PC-9 (cell line): ENCODE measurements at regions not wholly inside any gene's neighbourhood (a gene's known extent, or its start where the extent isn't known, plus 50 kb on each side); places are given as distances from the start of the nearest gene placed in this dataset.

ENCODE experiments used
- BruUV-seq: library from RNA; stranded (reverse); fragments of 400-500 nt; replicated peaks from 2 replicates; lab custom pipeline; 2021; lab: Mats Ljungman, UMichigan
- CTCF ChIA-PET: fragments of 300-600 bp; sonication (Branson Sonifier 250); formaldehyde crosslinking; loops from one replicate; lab custom pipeline; 2022; ENCODE audit warnings: antibody characterized with exemption; lab: Charles Lee
- POLR2A ChIA-PET: fragments of 300-600 bp; sonication (Branson Sonifier 250); formaldehyde crosslinking; loops from one replicate; lab custom pipeline; 2022; ENCODE audit warnings: antibody characterized with exemption; ENCODE audit not compliant: unreplicated experiment; lab: Charles Lee
- DNase-seq, 2 experiments: peaks; one replicate each; pipeline versions ENCODE4 v3.0.0 to v3.0.0-alpha.2; 2015 to 2022; ENCODE audit warnings: mixed read lengths in 1 of 2
- H2AFZ ChIP-seq: fragments of 200-600 bp; sonication (generic); 2 replicates; pipeline ENCODE4 v1.8.1; 2017; ENCODE audit warnings: antibody characterized with exemption
- H3F3A ChIP-seq: fragments of 200-600 bp; sonication (generic); 2 replicates; pipeline ENCODE4 v1.8.1; 2017; ENCODE audit warnings: antibody characterized with exemption, mild to moderate bottlenecking, low read depth; ENCODE audit not compliant: insufficient read depth
- H3K27ac ChIP-seq: fragments of 200-600 bp; sonication (generic); 2 replicates; pipeline ENCODE4 v1.6.1; 2016; ENCODE audit warnings: mixed run types
- H3K27me3 ChIP-seq: fragments of 200-600 bp; sonication (generic); 2 replicates; pipeline ENCODE4 v1.6.1; 2016; ENCODE audit warnings: low read depth, mixed run types; ENCODE audit not compliant: insufficient read depth
- H3K36me3 ChIP-seq: fragments of 200-600 bp; sonication (generic); 2 replicates; pipeline ENCODE4 v1.6.1; 2016; ENCODE audit warnings: low read depth, mixed run types
- H3K4me1 ChIP-seq: fragments of 200-600 bp; sonication (generic); replicated peaks from 2 replicates; pipeline ENCODE4 v1.6.1; 2016; ENCODE audit warnings: mixed run types; ENCODE audit not compliant: insufficient read depth
- H3K4me2 ChIP-seq: fragments of 200-600 bp; sonication (generic); 2 replicates; pipeline ENCODE4 v1.6.1; 2017; ENCODE audit warnings: mixed run types
- H3K4me3 ChIP-seq: fragments of 200-600 bp; sonication (generic); 2 replicates; pipeline ENCODE4 v1.6.1; 2016; ENCODE audit warnings: mixed run types
- H3K79me2 ChIP-seq: fragments of 200-600 bp; sonication (generic); 2 replicates; pipeline ENCODE4 v1.6.1; 2017; ENCODE audit warnings: low read depth, mixed run types
- H3K9me2 ChIP-seq: fragments of 200-600 bp; sonication (generic); 2 replicates; pipeline ENCODE4 v1.8.1; 2017; ENCODE audit warnings: mild to moderate bottlenecking; ENCODE audit not compliant: insufficient read depth
- H3K9me3 ChIP-seq: fragments of 200-600 bp; sonication (generic); 2 replicates; pipeline ENCODE4 v1.8.1; 2016; ENCODE audit warnings: low read depth; ENCODE audit not compliant: insufficient read depth
- H4K20me1 ChIP-seq: fragments of 200-600 bp; sonication (generic); 2 replicates; pipeline ENCODE4 v1.8.1; 2017; ENCODE audit not compliant: insufficient read depth
- EZH2 ChIP-seq: fragments of 200-600 bp; sonication (generic); IDR thresholded peaks from 2 replicates; pipeline ENCODE4 v1.8.0; 2017; ENCODE audit warnings: antibody characterized with exemption, low read depth
- intact Hi-C: fragments of 100-400 bp; cut with micrococcal nuclease; formaldehyde crosslinking; loops from one replicate; pipeline ENCODE4 v1.10.0; 2022; ENCODE audit not compliant: unreplicated experiment
- TF ChIP-seq, protein P1 (sequence below): fragments of 200-600 bp; sonication (generic); conservative IDR thresholded peaks from 2 replicates; pipeline ENCODE4 v1.6.1; 2017; ENCODE audit warnings: mixed run types, antibody characterized with exemption, mild to moderate bottlenecking, moderate library complexity

DNA sequence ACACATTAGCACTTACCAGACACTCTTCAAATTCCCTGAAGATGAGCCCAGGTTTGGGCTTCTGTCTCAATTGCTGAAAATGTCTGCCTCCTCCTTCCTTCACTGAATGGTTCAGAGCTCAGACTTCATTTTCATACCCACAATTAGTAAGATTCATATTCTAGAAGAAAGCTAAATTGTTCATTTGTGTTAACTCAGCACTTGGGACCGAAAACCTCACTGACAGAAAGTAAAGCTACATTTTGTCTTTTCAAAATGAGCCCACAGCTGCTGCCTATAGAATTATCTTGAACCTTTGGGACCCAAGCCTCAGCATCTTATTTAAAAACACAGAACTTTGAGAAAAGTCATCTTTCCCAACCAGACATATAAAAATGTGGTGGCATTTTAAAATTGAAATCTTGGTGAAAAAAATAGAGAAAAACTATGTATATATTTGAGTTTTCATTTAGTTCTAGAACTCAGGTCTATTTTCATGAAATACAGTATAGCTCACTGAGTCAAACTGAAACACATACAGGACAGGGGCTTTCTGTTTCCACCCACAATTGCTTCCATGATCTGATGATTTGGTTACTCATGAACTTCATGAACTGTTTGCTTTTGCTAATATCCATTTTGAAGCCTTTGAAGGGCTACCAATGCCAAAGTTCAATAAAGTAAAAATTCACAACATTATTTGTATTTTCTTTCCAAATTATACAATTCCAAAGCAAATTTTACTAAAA, 119.1 kb upstream of the PFKP start:
- POLR2A ChIA-PET = no interaction called here
- no peak for TF ChIP-seq EZH2
- TF ChIP-seq, protein P1, sequence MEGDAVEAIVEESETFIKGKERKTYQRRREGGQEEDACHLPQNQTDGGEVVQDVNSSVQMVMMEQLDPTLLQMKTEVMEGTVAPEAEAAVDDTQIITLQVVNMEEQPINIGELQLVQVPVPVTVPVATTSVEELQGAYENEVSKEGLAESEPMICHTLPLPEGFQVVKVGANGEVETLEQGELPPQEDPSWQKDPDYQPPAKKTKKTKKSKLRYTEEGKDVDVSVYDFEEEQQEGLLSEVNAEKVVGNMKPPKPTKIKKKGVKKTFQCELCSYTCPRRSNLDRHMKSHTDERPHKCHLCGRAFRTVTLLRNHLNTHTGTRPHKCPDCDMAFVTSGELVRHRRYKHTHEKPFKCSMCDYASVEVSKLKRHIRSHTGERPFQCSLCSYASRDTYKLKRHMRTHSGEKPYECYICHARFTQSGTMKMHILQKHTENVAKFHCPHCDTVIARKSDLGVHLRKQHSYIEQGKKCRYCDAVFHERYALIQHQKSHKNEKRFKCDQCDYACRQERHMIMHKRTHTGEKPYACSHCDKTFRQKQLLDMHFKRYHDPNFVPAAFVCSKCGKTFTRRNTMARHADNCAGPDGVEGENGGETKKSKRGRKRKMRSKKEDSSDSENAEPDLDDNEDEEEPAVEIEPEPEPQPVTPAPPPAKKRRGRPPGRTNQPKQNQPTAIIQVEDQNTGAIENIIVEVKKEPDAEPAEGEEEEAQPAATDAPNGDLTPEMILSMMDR = no peak
- CTCF ChIA-PET = no interaction called here

DNA sequence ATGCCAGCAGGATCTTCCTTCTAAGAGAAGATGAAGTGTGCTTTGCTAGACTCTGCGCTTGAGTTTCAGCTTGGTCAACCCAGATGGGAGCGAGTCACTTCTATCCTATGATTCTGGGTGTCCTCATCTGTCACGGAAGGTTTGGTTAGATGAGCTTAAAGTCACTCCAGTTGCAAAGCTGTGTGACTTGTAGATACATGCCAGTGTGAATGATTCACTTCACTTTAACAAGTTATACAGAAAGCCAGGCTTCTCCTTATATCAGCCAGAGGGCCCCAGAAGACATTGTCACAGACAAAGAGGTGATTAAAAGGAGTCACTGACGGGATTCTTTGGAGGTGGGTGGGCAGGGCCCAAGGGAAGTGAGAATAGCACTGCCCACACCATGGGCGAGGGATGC, 122.6 kb upstream of the PFKP start:
- H3K27ac ChIP-seq = no peak overlapping the region
- no peaks in the 10 kb centered on the region for H3K79me2 ChIP-seq
- no TSS peak for BruUV-seq
- intact Hi-C loops = no loop called here
- H3K9me2 ChIP-seq = no peaks in the 10 kb centered on the region
- H3K9me3 ChIP-seq = no peaks in the 10 kb centered on the region
- H3F3A ChIP-seq = no peaks in the 10 kb centered on the region
- H3K4me3 ChIP-seq = no peak overlapping the region
- H2AFZ ChIP-seq = no peak overlapping the region
- peaks cover 45% of the 10 kb centered on the region for H3K27me3 ChIP-seq
- no peak for DNase-seq
- no peaks in the 10 kb centered on the region for H3K4me1 ChIP-seq
- ChIA-PET CTCF (no interaction called here), POLR2A (no interaction called here)
- TF ChIP-seq, protein P1 = no peak
- no peak for TF ChIP-seq EZH2
- no peaks in the 10 kb centered on the region for H4K20me1 ChIP-seq
- H3K36me3 ChIP-seq = no peaks in the 10 kb centered on the region
- H3K4me2 ChIP-seq = no peak overlapping the region

More for the DNA sequence above, 119.1 kb upstream of the PFKP start:
- no peak for DNase-seq
- no peaks in the 10 kb centered on the region for H3K4me1 ChIP-seq
- H3K4me2 ChIP-seq = no peak overlapping the region
- intact Hi-C loops = no loop called here
- no peaks in the 10 kb centered on the region for H3K79me2 ChIP-seq
- H3F3A ChIP-seq = no peaks in the 10 kb centered on the region
- no peaks in the 10 kb centered on the region for H3K36me3 ChIP-seq
- no peaks in the 10 kb centered on the region for H3K9me2 ChIP-seq
- no peaks in the 10 kb centered on the region for H4K20me1 ChIP-seq
- no peak overlapping the region for H3K4me3 ChIP-seq
- BruUV-seq = no TSS peak
- H3K27ac ChIP-seq = no peak overlapping the region
- no peaks in the 10 kb centered on the region for H3K9me3 ChIP-seq
- peaks cover 37% of the 10 kb centered on the region for H3K27me3 ChIP-seq
- no peak overlapping the region for H2AFZ ChIP-seq

DNA sequence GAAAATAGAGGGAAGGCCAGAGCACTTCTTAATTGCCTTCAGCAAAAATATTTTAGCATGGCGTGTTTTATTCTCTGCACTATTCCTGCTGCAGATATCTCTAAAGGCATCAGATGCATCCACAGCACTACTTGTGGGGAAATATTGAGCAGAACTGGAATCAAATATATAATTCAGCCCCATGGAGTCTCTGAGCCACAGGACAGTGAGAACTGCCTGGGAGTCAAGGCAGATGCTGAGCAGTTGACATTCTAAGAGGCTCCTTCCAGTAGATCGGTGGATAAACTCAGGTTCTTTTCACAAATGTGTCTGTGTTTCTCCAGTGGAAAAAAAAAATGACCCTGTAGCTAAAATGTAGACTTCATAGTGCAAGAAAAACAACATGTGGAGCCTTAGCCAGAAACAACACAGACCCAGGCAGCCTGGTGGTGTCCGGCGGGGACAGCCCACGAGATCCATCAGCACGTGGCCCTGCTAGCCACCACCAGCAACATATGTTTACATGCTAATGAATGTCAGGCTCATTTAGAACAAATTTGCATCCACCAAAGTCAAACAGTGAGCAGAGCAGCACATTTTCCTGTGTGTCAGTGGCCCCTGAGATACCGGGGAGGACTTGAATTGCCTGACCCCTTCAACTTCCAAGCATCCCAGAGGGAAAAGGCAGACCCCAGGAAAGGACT, 123.3 kb upstream of the PFKP start:
- ChIA-PET POLR2A (no interaction called here), CTCF (no interaction called here)
- no peaks in the 10 kb centered on the region for H3K79me2 ChIP-seq
- no peak overlapping the region for H3K4me3 ChIP-seq
- no peaks in the 10 kb centered on the region for H3K9me2 ChIP-seq
- no peaks in the 10 kb centered on the region for H3K9me3 ChIP-seq
- H3F3A ChIP-seq = no peaks in the 10 kb centered on the region
- H3K4me1 ChIP-seq = no peaks in the 10 kb centered on the region
- TF ChIP-seq, protein P1 = no peak
- no peak for TF ChIP-seq EZH2
- peaks cover 49% of the 10 kb centered on the region for H3K27me3 ChIP-seq
- H3K36me3 ChIP-seq = no peaks in the 10 kb centered on the region
- BruUV-seq = no TSS peak
- H2AFZ ChIP-seq = no peak overlapping the region
- H4K20me1 ChIP-seq = no peaks in the 10 kb centered on the region
- H3K27ac ChIP-seq = no peak overlapping the region
- intact Hi-C loops = no loop called here
- H3K4me2 ChIP-seq = no peak overlapping the region
- no peak for DNase-seq
